Right forelimb (tissue), 1 donor: ENCODE measurements at regions not wholly inside any gene's neighbourhood (a gene's known extent, or its start where the extent isn't known, plus 50 kb on each side); places are given as distances from the start of the nearest gene placed in this dataset.

Source experiments
- DNase-seq: peaks from one replicate; pipeline ENCODE4 v3.0.0-alpha.2; 2018

GRCh38 chr3:90253131-90253530 is 1145.7 kb downstream of the EPHA3 start:
- DNase-seq = no peak

DNA sequence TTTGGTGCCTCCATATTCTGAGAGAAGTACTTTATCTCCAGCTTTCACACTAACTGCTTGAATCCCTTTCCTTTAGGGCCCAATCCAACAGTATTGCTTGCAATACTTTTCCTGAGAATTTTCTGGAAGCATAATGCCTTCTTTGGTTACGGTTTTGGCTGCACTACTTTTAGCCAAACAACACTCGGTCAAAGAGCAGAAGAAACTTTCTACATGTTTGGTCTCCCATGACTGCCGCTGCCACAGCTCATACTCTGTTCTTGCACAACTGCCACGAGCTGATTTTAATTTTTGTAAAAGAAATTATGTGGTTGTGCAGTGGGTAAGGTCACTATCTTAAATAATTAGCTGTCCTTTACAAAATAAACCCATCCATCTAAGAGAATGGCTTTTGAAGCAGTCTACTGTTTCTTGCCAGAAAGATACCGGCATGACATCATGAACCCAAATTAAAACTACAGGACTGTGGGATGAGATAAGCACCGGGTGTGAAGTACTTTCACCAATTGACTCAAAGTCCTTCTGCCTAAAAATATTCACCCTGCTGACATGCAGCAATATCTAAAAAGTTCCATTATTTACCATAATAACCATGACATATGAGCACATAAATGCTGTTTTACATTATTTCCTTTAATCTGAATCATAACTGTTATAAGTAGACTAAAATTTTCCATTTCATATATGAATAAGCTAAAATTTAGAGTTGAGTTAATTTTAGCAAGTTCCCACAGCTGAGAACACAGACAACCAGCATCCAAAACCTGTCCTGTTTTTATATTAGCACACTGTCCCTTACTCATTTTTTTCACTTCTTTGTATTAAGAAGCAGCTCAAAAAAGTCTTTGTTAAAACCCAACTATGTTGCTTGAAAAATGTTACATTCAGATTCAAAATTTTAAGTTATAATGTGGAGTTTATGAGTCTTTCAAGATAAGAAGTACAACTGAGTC is 1154.3 kb downstream of the EPHA3 start:
- no peak for DNase-seq
